ENCODE measurements at regions not wholly inside any gene's neighbourhood (a gene's known extent, or its start where the extent isn't known, plus 50 kb on each side); places are given as distances from the start of the nearest gene placed in this dataset.

DNA sequence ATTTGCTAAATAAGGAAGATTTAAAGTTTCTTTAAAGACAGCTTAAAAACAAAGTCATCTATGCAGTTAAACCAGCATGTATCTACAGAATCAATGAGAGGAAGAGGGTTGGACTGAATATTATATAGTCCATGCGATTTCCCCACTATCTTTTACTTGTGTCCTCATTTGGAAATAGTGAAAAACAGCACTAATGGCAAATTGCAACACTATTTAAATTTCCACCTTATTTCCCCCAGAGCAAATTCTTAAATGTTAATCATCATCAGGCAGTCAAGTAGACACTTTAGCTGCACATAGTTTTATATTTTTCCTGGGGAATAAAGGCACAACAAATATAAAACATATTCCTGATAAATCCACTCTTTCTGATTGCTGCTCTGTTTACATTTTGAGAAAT lies 114.6 kb downstream of the LCA5 start:
- POLR2A ChIA-PET (ENCODE audit: low non-redundant PET): no interaction called here
- CTCF ChIA-PET: interaction anchor here (0.6 kb wide), 1 partner anchor 14 kb away, joined by 3 read pairs; no protein-coding TSS in a partner anchor
- TF ChIP-seq, protein P1, sequence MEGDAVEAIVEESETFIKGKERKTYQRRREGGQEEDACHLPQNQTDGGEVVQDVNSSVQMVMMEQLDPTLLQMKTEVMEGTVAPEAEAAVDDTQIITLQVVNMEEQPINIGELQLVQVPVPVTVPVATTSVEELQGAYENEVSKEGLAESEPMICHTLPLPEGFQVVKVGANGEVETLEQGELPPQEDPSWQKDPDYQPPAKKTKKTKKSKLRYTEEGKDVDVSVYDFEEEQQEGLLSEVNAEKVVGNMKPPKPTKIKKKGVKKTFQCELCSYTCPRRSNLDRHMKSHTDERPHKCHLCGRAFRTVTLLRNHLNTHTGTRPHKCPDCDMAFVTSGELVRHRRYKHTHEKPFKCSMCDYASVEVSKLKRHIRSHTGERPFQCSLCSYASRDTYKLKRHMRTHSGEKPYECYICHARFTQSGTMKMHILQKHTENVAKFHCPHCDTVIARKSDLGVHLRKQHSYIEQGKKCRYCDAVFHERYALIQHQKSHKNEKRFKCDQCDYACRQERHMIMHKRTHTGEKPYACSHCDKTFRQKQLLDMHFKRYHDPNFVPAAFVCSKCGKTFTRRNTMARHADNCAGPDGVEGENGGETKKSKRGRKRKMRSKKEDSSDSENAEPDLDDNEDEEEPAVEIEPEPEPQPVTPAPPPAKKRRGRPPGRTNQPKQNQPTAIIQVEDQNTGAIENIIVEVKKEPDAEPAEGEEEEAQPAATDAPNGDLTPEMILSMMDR (conservative IDR thresholded peaks at IDR 0.05; ENCODE audit: low read depth): no peak
- no peak overlapping the region for H3K27ac ChIP-seq
- DNase-seq (ENCODE audit: low spot score): no peak

DNA sequence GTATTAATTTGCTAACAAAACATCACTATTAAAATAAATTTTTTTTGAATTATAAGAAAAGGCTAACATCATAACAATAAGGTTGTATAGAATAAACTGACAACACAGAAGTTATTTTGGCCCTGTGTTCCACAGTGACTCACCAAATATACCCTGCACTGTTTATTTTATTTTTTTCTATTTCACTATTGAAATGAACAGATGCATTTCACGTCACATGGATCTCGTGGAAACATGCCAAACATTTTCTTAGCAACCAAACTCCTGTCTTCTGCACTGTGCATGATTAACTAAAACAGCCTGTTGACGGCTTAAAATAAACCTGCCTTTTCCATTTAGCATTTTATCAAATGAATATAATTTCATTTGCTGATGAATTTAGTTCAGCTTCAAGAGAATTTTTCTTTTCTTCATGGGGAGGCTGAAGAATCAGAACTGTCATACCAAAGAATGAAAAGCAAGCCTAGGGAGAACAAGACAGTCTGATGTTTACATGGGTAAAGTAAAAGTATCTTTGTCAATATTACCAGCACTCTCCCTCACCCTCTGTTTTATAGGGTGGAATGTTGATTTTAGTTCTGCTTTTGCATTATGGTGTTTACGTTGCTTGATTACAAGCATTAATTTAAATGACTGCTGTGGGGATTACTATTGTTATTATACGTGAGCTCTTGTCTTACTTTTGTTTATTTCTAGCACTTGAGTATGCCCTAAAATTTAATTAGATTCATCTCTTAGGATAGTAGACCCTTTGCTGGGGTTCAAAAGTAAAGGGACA lies 115.3 kb downstream of the LCA5 start:
- peak; percentile 38 for DNase-seq (ENCODE audit: low spot score)
- TF ChIP-seq, protein P1 (conservative IDR thresholded peaks at IDR 0.05; ENCODE audit: low read depth): no peak
- ChIA-PET CTCF (interaction anchor here (0.6 kb wide), 1 partner anchor 15 kb away, joined by 3 read pairs; no protein-coding TSS in a partner anchor), POLR2A (ENCODE audit: low non-redundant PET) (no interaction called here)
- H3K27ac ChIP-seq: no peak overlapping the region

DNA sequence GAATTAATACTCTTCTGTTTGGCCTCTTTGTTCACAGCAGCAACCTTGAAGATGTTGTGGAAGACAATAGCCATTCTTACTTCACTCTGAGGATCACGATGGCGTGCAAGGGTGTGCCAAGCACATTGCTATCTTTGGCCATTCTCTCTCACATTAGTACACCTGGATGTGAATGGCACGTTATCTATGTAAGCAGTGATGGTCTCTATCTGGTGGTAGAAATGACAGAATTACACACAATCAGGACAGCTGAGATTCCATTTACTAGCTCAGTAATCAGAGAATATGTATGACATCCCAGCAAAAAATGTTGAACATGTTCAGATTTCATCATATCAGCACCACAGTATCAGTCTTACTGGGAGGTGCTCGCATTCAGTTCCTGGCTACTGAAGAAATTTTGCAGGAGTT lies 116.2 kb downstream of the LCA5 start:
- POLR2A ChIA-PET (ENCODE audit: low non-redundant PET): no interaction called here
- TF ChIP-seq, protein P1 (conservative IDR thresholded peaks at IDR 0.05; ENCODE audit: low read depth): no peak
- H3K27ac ChIP-seq: no peak overlapping the region
- DNase-seq (ENCODE audit: low spot score): peak; percentile 10
- CTCF ChIA-PET: interaction anchor here (0.6 kb wide), 1 partner anchor 383 kb away, joined by 4 read pairs; no protein-coding TSS in a partner anchor

DNA sequence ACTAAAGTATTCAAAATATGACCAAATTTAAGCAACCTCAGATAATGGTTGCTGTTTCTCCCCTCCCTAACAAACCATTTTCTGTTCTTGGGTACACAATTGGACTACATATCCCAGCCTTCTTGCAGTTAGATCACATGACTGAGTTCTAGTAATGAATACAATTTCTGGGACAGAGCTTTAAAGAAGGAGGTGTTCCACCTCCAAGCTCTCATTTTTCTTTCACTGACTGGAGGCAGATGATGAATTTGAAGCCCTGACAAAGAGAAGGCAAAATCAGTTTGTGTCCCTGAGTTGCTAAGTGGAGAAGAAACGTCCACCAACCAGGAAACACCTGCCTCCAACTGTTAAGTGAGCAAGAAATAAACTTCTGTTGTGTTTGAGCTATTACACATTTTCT lies 117.2 kb downstream of the LCA5 start:
- DNase-seq (ENCODE audit: low spot score): no peak
- no peak overlapping the region for H3K27ac ChIP-seq
- TF ChIP-seq, protein P1 (conservative IDR thresholded peaks at IDR 0.05; ENCODE audit: low read depth): no peak
- POLR2A ChIA-PET (ENCODE audit: low non-redundant PET): no interaction called here
- CTCF ChIA-PET: interaction anchor here (0.6 kb wide), 1 partner anchor 198 kb away, joined by 4 read pairs; no protein-coding TSS in a partner anchor

DNA sequence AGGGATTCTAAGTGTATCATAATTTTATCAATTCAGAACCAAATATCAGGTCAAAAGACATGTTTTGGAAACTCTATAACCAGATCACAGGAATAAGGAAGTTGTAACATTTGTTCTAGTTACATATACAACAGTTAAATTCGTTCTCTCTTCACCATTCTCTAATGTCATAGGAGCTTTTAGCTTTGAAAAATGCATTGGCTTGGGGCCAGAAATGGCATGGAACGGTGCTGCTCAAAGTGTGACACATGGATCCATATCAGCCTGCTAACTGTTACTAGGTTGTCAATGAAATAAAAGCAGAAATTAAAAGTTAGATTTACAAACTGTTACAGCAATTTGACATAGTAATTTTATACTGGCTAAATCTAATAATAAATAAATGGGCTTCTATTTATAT lies 120.3 kb downstream of the LCA5 start:
- TF ChIP-seq, protein P1 (conservative IDR thresholded peaks at IDR 0.05; ENCODE audit: low read depth): no peak
- CTCF ChIA-PET: no interaction called here
- POLR2A ChIA-PET (ENCODE audit: low non-redundant PET): no interaction called here
- no peak overlapping the region for H3K27ac ChIP-seq
- no peak for DNase-seq (ENCODE audit: low spot score)

DNA sequence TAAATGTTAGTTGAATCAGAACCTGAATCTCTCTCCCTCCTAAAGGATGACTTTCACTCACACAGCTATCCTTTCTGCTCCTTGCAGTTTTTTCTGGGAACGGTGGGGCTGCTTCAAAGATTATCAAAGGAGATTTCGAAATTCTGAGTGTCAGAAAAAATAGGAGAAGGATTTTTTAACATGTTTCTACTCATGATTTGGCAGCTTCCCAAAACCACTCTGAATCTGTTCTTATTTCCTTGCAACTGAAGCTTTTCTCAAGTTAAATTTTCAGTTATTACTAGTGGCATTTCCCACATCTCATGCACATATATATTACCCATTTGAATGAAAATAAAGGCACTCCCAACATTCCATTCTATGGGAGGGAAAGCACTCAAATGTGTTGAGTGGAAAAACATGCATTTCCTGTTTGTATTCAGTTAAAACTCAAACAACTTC lies 123.6 kb downstream of the LCA5 start:
- CTCF ChIA-PET: no interaction called here
- H3K27ac ChIP-seq: no peak overlapping the region
- peak; percentile 20 for DNase-seq (ENCODE audit: low spot score)
- TF ChIP-seq, protein P1 (conservative IDR thresholded peaks at IDR 0.05; ENCODE audit: low read depth): no peak
- POLR2A ChIA-PET (ENCODE audit: low non-redundant PET): no interaction called here

Measured in RWPE1 (cell line).